K562 (cell line): ENCODE measurements at regions not wholly inside any gene's neighbourhood (a gene's known extent, or its start where the extent isn't known, plus 50 kb on each side); places are given as distances from the start of the nearest gene placed in this dataset.

Experiments
- ATAC-seq: fragments of 200-7000 bp; cut with Tn5 transposase; 3 replicates; pipeline ENCODE4 v1.9.1; 2020; ENCODE audit warnings: moderate library complexity
- BruUV-seq: library from RNA; stranded (reverse); fragments of 400-500 nt; replicated peaks from 2 replicates; lab custom pipeline; 2021; lab: Mats Ljungman, UMichigan
- CTCF ChIA-PET: fragments of 300-600 bp; formaldehyde crosslinking; extraction: SDS; loops from one replicate; lab custom pipeline; 2021; ENCODE audit warnings: low intra/inter-chr PET ratio; lab: Yijun Ruan, JAX
- POLR2A ChIA-PET: fragments of 300-600, 350-650 bp; sonication (Branson Sonifier 250); formaldehyde crosslinking; extraction: SDS; loops from one replicate; lab custom pipeline; 2021; ENCODE audit warnings: antibody characterized with exemption, inconsistent platforms; lab: Yijun Ruan, JAX
- DNase-seq, 4 experiments: peaks; one replicate each; pipeline versions ENCODE4 v3.0.0 to v3.0.0-alpha.2; 2011 to 2018; ENCODE audit warnings: low spot score in 3 of 4, mixed read lengths in 3 of 4; ENCODE audit errors: extremely low read depth in 1 of 4
- FAIRE-seq: peaks from 2 replicates; lab custom pipeline; 2011; peaks lifted over from hg19 to GRCh38; lab: Jason Lieb, UNC
- H2AFZ ChIP-seq: 2 replicates; pipeline ENCODE4 v1.6.0; 2011; ENCODE audit warnings: low read depth, low read length, control low read depth, inconsistent platforms
- H3K27ac ChIP-seq: fragments of 200-600 bp; 3 replicates; pipeline ENCODE4 v1.8.0; 2011; ENCODE audit warnings: low read depth, mild to moderate bottlenecking, control low read depth, inconsistent platforms, low read length, moderate library complexity, mixed read lengths; ENCODE audit errors: extremely low read depth
- H3K27me3 ChIP-seq, 2 experiments: fragments of 300-600 bp in 1 of 2; 2 replicates in 1 of 2; 3 replicates in 1 of 2; pipeline versions ENCODE4 v1.6.0 to v1.8.0; 2011; ENCODE audit warnings: inconsistent platforms in 2 of 2, low read length in 2 of 2, mild to moderate bottlenecking in 1 of 2, mixed read lengths in 1 of 2, moderate library complexity in 1 of 2; ENCODE audit not compliant: control insufficient read depth in 2 of 2, insufficient read depth in 2 of 2
- H3K36me3 ChIP-seq: fragments of 300-600 bp; 3 replicates; pipeline ENCODE4 v1.8.0; 2011; ENCODE audit warnings: mild to moderate bottlenecking, low read length, inconsistent platforms; ENCODE audit not compliant: control insufficient read depth, insufficient read depth
- H3K4me1 ChIP-seq, 2 experiments: fragments of 200-600 bp in 1 of 2; replicated peaks in 1 of 2; 2 replicates in 1 of 2; 3 replicates in 1 of 2; pipeline versions ENCODE4 v1.5.1 to v1.8.0; 2011; ENCODE audit warnings: inconsistent platforms in 2 of 2, low read length in 2 of 2, mild to moderate bottlenecking in 1 of 2, mixed read lengths in 1 of 2, moderate library complexity in 1 of 2; ENCODE audit not compliant: control insufficient read depth in 2 of 2, insufficient read depth in 2 of 2
- H3K4me2 ChIP-seq: 2 replicates; pipeline ENCODE4 v1.6.1; 2011; ENCODE audit warnings: low read length, control low read depth, inconsistent platforms, mixed read lengths; ENCODE audit not compliant: insufficient read depth
- H3K4me3 ChIP-seq: fragments of 200-600 bp; sonication (generic), shearing (Covaris generic); 2 replicates; pipeline ENCODE4 v1.5.1; 2016; ENCODE audit warnings: control low read depth, inconsistent platforms
- H3K79me2 ChIP-seq: fragments of 200-600 bp; 3 replicates; pipeline ENCODE4 v1.8.0; 2011; ENCODE audit warnings: low read length, inconsistent platforms; ENCODE audit not compliant: control insufficient read depth, insufficient read depth
- H3K9ac ChIP-seq, 2 experiments: 2 replicates each; pipeline versions ENCODE4 v1.6.0 to v1.6.1; 2011; ENCODE audit warnings: low read depth in 2 of 2, low read length in 2 of 2, control low read depth in 1 of 2, inconsistent platforms in 1 of 2, mild to moderate bottlenecking in 1 of 2, mixed read lengths in 1 of 2; ENCODE audit not compliant: insufficient read depth in 1 of 2
- H3K9me1 ChIP-seq: one replicate; pipeline ENCODE4 v1.6.0; 2011; ENCODE audit warnings: inconsistent platforms, mild to moderate bottlenecking, low read length, moderate library complexity; ENCODE audit not compliant: control insufficient read depth, insufficient read depth
- H3K9me3 ChIP-seq: replicated peaks from 2 replicates; pipeline ENCODE4 v1.5.1; 2011; ENCODE audit warnings: low read depth, low read length, inconsistent platforms; ENCODE audit not compliant: control insufficient read depth, insufficient read depth
- H4K20me1 ChIP-seq: replicated peaks from 2 replicates; pipeline ENCODE4 v1.6.1; 2011; ENCODE audit warnings: low read length, inconsistent platforms, mixed read lengths; ENCODE audit not compliant: control insufficient read depth, insufficient read depth
- EHMT2 ChIP-seq: fragments of 450-650 bp; IDR thresholded peaks from 2 replicates; pipeline ENCODE4 v1.6.1; 2018; ENCODE audit warnings: antibody characterized with exemption
- FIP1L1 ChIP-seq: fragments of 200-400 bp; formaldehyde crosslinking; IDR thresholded peaks from 2 replicates; pipeline ENCODE4 v1.6.1; 2018; ENCODE audit warnings: mild to moderate bottlenecking, low read depth, low read length; ENCODE audit not compliant: poor library complexity, severe bottlenecking
- HMGN3 ChIP-seq: IDR thresholded peaks from 2 replicates; pipeline ENCODE4 v1.6.1; 2011; ENCODE audit warnings: borderline replicate concordance, low read depth, mild to moderate bottlenecking, mixed read lengths, low read length; ENCODE audit not compliant: insufficient read length; ENCODE audit errors: extremely low read depth
- L3MBTL2 ChIP-seq: fragments of 450-650 bp; IDR thresholded peaks from 2 replicates; pipeline ENCODE4 v1.6.1; 2016; ENCODE audit warnings: mild to moderate bottlenecking, moderate library complexity
- MIER1 ChIP-seq: fragments of 450-650 bp; IDR thresholded peaks from 2 replicates; pipeline ENCODE4 v1.6.1; 2016; ENCODE audit warnings: antibody characterized with exemption, mild to moderate bottlenecking, low read depth
- SNIP1 ChIP-seq: fragments of 450-650 bp; IDR thresholded peaks from 2 replicates; pipeline ENCODE4 v1.7.1; 2017; ENCODE audit warnings: low read depth, mild to moderate bottlenecking
- SP1 ChIP-seq: sonication (generic); formaldehyde crosslinking; IDR thresholded peaks from 2 replicates; pipeline ENCODE4 v1.8.1; 2022; ENCODE audit warnings: mild to moderate bottlenecking, missing genetic modification reagents
- TAF1 ChIP-seq: IDR thresholded peaks from 2 replicates; pipeline ENCODE4 v1.6.1; 2011; ENCODE audit warnings: mild to moderate bottlenecking, low read length, moderate library complexity; ENCODE audit not compliant: insufficient read depth, control insufficient read depth, severe bottlenecking; ENCODE audit errors: extremely low read depth
- WGBS: fragments of 100-300 bp; shearing (Covaris generic); methylation state at CpG from one replicate; pipeline ENCODE4 v1.1.6; 2016; ENCODE audit warnings: low coverage, mixed read lengths; ENCODE audit not compliant: insufficient coverage; ENCODE audit errors: missing lambda C conversion rate; 5-methylcytosine and 5-hydroxymethylcytosine counted together
- in situ Hi-C: fragments of 300-500 bp; cut with MboI; formaldehyde crosslinking; loops from 4 replicates; pipeline ENCODE4 v1.15.0; 2018; ENCODE audit warnings: inconsistent platforms, mixed read lengths
- intact Hi-C: fragments of 100-400 bp; cut with micrococcal nuclease; formaldehyde crosslinking; loops from 2 replicates; pipeline ENCODE4 v1.14.2; 2022
- TF ChIP-seq, protein P1 (sequence below): fragments of 450-650 bp; IDR thresholded peaks from 2 replicates; pipeline ENCODE4 v1.6.1; 2016; ENCODE audit warnings: mild to moderate bottlenecking
- TF ChIP-seq, protein P2 (sequence below): fragments of 450-650 bp; IDR thresholded peaks from 2 replicates; pipeline ENCODE4 v1.6.1; 2016; ENCODE audit warnings: missing biosample characterization, missing genetic modification characterization
- TF ChIP-seq, protein P3 (sequence below): fragments of 250-450 bp; sonication (Bioruptor Pico); IDR thresholded peaks from 2 replicates; pipeline ENCODE4 v1.5.0; 2021; ENCODE audit warnings: mild to moderate bottlenecking, moderate library complexity

GRCh38 chr7:9498303-9498702, 1064.9 kb downstream of the NXPH1 start:
- intact Hi-C loops = no loop called here
- ChIA-PET CTCF (interaction anchor here (0.5 kb wide), 1 partner anchor 1391 kb away, joined by 3 read pairs; no protein-coding TSS in a partner anchor), POLR2A (no interaction called here)
- no peak overlapping the region for H3K27ac ChIP-seq
- no peaks in the 10 kb centered on the region for H3K9me1 ChIP-seq
- FAIRE-seq (no peak), DNase-seq (no peak), ATAC-seq (no peak)
- no peak overlapping the region for H3K9ac ChIP-seq
- H3K27me3 ChIP-seq = no peaks in the 10 kb centered on the region
- no peak overlapping the region for H3K4me3 ChIP-seq
- no peak overlapping the region for H3K4me2 ChIP-seq
- WGBS = 0% methylated on average over 3 of the region's 3 CpGs
- H4K20me1 ChIP-seq = no peaks in the 10 kb centered on the region
- H2AFZ ChIP-seq = no peak overlapping the region
- in situ Hi-C loops = no loop called here
- H3K9me3 ChIP-seq = no peaks in the 10 kb centered on the region
- no peaks in the 10 kb centered on the region for H3K4me1 ChIP-seq
- no peaks in the 10 kb centered on the region for H3K79me2 ChIP-seq
- H3K36me3 ChIP-seq = no peaks in the 10 kb centered on the region
- no TSS peak for BruUV-seq
- no peak for TF ChIP-seq EHMT2
- TF ChIP-seq, protein P1, sequence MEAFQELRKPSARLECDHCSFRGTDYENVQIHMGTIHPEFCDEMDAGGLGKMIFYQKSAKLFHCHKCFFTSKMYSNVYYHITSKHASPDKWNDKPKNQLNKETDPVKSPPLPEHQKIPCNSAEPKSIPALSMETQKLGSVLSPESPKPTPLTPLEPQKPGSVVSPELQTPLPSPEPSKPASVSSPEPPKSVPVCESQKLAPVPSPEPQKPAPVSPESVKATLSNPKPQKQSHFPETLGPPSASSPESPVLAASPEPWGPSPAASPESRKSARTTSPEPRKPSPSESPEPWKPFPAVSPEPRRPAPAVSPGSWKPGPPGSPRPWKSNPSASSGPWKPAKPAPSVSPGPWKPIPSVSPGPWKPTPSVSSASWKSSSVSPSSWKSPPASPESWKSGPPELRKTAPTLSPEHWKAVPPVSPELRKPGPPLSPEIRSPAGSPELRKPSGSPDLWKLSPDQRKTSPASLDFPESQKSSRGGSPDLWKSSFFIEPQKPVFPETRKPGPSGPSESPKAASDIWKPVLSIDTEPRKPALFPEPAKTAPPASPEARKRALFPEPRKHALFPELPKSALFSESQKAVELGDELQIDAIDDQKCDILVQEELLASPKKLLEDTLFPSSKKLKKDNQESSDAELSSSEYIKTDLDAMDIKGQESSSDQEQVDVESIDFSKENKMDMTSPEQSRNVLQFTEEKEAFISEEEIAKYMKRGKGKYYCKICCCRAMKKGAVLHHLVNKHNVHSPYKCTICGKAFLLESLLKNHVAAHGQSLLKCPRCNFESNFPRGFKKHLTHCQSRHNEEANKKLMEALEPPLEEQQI = no peak
- TF ChIP-seq MIER1 = no peak
- TF ChIP-seq L3MBTL2 = no peak
- TF ChIP-seq SP1 (CRISPR knock-in tag) = no peak
- TF ChIP-seq, protein P2, sequence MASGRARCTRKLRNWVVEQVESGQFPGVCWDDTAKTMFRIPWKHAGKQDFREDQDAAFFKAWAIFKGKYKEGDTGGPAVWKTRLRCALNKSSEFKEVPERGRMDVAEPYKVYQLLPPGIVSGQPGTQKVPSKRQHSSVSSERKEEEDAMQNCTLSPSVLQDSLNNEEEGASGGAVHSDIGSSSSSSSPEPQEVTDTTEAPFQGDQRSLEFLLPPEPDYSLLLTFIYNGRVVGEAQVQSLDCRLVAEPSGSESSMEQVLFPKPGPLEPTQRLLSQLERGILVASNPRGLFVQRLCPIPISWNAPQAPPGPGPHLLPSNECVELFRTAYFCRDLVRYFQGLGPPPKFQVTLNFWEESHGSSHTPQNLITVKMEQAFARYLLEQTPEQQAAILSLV (tag) = no peak
- TF ChIP-seq HMGN3 = no peak
- no peak for TF ChIP-seq FIP1L1
- no peak for TF ChIP-seq SNIP1
- TF ChIP-seq, protein P3, sequence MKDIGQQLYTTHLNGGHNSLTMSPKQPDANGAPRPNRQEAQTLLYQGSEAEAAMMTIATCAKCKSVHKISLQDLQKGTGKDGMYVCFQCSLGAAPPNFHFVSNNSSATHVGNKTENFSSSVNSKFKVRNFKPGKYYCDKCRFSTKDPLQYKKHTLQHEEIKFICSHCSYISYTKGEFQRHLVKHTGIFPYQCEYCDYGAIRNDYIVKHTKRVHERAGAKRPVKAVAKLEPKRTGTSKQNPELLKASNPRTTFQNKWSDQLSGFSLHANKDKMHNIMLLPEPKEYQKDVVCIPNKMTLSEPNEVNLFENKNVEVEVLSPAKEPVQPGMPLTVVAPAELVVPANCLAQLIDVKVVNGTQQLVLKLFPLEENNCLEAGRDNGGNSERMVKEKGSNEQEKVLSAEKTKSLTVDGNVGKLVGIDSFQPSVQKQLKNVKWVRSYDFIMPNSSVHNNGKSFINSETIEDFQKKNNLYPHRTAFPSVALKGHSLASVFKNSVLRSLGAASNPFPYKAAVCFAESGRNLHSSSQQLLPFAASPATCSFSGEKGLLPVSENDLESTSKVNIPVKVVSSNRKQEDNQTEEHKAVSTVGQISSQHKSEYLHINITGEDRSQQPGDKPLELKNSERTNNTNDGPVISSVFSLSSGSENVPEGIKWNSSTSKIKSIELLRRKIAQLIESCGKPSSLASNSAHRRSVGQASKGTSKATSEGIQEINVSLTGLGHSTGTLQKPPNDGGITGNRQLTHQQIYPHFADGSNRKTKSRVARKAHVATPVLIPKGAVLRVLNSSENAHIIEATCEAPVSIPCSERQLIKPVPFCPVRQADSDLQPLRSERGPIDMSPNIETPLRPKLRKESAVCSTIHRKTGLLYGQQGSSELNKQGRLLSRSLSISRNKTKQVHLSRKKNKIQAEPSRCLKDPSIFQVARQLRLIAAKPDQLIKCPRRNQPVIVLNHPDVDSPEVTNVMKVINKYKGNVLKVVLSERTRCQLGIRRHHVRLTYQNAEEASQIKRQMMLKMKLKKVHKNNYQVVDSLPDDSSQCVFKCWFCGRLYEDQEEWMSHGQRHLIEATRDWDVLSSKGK (CRISPR knock-in tag) = no peak
- TF ChIP-seq TAF1 = no peak
